Inferior parietal cortex (tissue), 1 donor: ENCODE measurements at regions not wholly inside any gene's neighbourhood (a gene's known extent, or its start where the extent isn't known, plus 50 kb on each side); places are given as distances from the start of the nearest gene placed in this dataset.

Source experiments
- DNase-seq: peaks from one replicate; pipeline ENCODE4 v3.0.0-alpha.2; 2016; ENCODE audit errors: extremely low spot score

DNA sequence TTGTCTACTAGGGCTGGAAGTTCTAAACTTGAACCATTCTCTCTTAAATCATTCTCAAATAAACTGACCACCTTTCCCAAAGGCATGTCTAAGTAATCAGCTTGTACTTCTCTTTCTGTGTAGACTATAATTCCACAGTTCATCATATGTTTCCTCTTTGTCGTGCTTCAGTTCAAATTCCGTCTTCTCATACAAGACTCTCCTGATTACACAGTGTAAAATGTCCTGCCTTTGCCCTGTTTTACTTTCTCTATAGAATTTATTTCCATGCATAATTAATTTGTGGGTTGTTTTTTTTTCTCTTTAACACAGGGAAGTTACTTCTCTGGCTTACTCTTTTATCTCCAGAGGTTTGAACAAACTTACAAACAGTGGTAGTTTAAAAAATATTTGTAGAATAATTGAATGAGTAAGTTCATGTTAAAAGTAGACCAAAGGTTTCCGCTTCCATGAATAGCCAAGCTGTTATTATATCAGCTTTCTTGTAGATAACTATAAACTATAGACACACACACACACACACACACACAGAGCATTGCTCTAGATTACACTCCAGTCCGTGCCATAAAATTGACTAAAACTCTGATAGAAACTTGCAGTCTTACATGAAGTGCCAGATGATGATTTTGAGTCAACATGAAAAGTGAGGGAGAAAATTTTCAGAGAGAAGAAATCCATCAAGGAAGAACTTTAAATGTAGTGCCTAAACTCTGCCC lies 119.0 kb downstream of the SUCNR1 start:
- no peak for DNase-seq

DNA sequence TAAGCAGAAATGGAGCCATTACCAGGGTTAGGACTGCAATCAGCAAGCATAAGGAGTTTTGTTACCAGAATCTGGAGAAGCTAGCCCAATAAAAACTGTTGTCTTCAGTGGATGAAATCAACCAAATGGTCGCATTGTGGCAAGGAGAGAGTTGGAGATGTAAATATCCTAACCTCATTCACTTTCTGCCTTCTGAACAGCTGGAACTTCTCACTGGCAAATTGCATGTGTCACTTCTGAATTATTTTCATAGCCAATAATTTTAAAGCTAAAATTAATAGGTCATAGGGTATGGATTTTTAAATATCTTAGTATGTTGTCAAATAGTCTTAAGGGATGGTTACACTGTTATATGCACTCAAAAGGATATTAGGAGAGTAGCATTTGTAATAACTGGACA lies 121.6 kb downstream of the SUCNR1 start:
- no peak for DNase-seq

DNA sequence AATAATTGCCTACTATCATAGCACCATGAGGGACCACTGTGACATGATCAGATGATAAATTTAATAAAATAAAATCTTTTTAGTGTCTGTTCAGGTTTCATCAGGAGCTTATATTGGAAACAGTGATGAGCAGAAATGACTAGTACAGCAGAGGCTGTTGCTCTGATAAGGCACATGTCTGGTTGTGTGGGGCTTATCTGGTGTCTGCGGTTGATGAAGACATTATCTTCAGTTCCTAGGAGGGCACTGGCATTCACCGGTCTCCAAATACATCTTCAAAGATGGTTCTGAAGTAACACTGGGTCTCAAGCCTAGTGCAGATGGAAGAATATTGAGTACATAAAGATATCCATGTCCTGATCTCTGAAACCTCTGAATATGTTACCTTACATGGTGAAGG lies 125.3 kb downstream of the SUCNR1 start:
- no peak for DNase-seq

DNA sequence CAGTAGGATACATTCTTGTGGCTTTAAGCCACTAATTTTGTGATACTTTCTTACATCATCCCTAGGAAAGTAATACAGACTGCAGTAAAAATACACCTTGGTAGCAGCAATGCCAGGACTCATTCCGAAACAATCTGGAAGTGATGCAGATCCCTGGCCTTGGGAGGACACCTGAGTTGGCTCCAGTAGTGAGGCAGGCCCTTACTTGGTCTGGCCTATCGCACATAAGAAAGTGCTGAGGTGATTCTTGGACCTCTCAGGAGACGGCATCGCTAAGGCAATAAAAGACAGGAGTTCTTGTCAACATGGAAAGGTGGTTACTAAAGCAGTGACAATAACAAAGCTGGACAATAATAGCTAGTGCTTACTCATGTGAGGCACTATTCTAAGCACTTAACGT lies 126.5 kb downstream of the SUCNR1 start:
- no peak for DNase-seq

DNA sequence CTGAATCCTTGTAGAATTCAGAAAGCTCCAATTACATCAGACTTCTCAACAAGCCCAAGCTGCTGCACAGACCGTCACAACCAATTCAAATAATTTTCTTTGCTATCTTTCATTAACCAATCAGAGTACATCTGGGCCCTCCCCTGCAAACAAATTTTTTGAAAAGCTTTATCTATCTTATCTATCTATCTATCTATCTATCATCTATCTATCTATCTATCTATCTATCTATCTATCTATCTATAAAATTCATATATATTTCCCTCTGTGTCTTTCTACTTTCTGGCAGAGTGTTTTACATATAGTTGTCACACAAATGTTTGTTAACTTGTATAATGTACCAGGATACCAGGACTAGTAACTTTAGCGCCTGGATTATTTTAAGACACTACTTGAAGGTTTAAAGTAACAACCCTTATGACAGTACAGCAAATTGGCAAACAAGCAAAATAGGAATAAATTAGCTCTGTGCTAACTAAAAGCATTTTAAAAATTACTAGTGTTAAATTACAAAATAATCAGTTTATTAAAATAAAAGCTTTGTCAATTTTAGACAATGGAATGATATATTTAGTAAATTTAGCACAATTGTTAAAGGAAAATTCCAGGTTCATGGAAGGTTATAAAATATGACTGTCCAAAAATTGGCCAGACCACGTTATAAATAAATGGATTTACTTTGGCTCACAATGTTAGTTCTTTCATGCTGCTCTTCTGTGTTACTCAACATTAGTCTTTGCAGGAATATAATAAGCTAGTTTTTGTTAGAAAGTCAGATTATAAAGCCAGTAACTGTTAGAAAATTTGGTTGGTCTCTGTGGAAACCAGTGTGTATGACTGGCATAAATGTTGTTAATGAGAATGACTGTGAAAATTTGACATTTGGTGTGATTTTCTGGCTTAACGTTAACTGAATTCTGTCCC lies 138.6 kb downstream of the SUCNR1 start:
- no peak for DNase-seq

DNA sequence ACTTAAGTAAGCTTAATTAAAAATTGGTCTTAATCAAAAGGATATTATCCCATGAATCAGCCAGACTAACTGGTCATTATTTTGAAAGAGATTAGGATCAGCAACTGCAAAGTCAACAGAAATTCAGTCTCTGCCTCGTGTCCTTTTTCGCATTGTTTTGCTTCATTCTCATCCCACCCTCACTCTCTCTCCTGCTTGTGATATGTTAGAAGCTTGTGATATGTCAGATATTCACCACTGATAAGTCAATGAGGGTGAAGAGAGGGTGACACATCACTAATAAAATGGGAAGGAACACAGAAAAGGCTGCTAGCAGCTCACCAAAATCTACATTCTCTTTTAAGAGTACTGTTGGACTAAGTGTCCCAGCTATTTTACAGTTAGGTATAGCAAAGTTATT lies 146.1 kb downstream of the SUCNR1 start:
- no peak for DNase-seq

DNA sequence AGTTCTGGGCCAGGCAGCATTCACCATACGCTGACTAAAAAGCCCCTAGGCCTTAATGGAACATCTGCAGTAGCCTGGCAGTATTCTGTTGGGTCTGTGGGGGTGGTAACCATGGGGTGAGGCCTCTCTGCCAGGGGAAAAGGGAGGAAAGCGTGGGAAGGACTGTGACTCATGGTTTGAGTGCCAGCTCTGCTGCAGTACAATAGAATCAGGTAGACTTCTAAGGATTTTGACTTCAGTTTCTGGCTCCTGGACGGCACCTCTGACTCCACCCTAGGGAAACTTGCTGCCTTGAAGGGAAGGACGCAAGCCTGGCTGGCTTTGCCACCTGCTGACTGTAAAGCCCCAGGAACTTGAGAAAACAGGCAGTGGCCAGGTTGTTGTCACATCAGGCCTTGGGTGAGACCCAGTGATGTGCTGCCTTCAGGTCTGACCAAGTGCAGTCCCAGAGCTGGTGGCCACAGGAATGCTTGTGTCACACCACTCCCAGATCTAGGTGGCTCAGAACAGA lies 148.6 kb downstream of the SUCNR1 start:
- no peak for DNase-seq

DNA sequence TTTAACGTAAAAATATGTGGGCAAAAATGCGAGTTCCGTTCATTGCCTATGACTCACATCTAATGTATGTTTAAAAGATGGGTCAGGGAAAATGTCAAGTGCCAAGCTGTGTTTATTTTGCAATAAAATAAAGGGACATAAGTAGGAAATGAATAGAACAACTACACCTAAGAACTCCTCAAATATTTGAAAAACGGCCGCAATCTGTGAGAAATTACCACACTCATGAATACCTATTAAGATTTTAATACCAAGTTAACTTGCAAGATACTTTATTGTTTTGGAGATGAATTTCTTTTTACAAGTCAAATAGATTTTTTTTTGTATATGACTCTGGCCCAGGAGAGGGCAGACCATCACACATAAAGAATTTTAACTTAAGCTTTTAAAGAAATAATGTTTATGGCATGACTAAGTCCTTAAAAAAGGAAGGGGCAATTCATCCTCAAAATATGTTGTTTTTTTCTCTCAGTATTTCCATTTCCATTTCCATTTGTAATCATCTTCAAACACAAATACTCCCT lies 152.7 kb downstream of the SUCNR1 start:
- DNase-seq, result no peak

DNA sequence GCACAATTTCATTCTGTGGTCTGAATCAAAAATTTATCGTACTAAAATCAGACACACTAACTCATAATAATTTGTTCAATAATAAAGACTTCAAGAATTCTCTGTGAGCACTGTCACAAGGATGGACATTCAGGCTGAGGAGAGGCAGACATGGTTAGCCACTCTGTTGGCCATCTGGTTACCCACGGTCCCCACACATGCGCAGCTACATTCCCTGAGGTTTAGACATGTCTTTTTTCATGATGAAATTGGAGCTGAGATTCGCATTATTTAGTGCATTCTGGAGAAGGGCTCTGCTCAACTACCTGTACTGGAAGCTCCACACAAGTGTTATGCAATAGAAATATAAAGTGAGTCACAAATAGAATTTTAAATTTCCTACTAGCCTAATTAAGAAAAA lies 156.9 kb downstream of the SUCNR1 start:
- no peak for DNase-seq

DNA sequence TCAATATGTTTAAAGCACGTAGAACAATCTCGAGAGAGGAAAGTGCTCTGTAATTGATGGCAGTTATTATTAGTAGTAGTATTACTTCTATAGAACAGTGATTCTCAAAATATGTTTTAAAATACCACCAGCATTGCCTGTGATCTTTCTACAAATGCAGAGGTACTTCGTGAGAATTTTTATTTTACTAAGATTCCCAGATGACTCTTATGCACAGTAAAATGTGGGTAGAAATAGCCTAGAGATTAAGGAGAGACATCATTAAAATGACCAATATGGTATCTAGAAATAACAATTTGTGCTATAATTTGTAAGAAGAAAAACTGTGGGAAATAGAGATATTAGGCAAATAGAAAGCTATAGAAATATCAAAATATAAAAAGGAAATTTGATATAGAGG lies 157.9 kb downstream of the SUCNR1 start:
- DNase-seq, result no peak

DNA sequence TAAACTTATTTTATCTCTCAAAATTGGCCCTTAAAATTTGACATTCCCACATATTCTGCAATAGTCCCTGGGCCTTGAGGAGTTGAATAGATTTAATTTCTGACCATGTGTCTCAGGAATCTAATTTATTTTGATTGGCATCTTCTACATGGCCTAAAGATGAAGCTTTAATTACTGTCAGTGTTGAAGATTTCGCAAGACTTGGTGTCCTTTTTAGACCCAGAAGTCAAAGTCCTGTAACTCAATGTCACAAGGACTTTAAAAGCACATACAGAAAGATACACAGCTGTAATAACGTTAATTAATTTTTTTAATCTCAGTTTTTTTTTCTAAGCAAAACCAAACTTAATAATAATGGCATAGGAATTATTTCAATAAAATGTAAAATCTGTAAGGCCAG lies 163.9 kb downstream of the SUCNR1 start:
- DNase-seq, result no peak

DNA sequence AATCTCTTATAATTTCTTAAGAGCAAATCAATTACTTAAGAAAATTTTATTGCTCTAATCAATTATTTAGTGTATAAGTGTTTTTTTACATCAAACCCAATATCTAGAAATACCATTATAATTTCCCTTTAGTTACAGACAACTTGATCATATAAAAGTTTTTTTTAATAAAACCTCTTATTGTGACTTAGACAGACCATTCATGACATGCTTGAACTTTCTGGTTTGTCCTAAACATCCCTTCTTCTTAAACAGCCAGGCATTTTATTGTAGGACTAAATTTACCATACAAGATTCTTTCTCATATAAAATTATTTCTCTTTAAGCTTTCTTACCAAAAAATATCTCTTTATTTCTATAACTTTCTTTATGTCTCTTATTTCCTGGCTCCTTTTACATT lies 164.5 kb downstream of the SUCNR1 start:
- no peak for DNase-seq

DNA sequence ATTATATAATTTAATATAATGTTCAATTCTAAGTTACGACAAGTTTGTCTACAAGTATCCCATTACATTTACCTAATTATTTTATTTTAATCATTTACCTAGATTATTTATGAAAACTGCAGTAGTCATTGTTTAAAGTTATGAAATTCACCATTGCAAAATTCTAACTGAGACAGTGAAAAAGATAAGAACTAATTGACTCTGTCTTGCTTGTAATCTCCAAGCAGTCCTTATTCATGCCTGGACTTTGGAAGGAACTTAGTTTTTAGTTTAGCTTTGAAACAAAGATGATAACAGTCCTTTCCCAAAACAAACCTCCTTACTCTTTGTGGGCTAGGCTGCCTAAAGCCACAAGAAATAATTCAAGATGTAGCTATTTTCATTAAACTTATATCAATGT lies 165.0 kb downstream of the SUCNR1 start:
- DNase-seq, result no peak

DNA sequence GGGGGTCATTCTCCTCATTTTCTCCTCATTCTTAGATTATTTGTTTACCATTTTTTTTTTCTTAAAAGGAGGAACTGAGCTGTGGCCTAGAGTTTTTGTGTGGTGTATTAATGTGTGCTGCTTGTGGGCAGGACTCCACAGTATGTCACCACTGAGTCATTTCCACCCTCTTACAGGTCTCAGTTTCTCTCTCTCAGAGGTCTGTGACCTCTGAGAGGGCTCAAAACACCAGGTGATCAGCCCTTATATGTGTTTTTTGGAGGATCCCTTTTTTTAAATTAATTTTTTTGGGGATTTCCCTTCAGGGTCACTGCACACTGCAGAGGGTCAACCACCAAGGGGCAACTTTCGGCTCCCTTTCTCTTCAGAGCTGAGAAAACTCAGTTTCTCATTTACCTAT lies 166.4 kb downstream of the SUCNR1 start:
- DNase-seq, result no peak

DNA sequence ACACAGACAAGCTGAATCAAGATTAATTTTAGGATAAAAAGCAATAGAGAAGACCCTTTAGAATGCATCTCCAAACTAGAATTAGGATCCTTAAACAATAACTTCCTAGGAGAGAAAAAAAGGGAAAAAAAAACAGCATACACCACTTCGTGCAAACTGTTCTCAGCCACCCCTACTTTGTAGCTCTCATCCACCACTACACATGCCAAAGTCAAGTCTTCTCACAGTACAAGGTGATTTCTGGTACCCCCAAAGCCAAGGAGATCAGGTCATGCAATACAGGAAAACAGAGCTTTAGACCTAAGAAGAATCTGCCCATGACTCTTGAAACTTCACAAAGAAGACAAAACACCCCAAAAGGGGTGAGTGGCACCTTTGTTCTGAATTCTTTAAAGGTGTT lies 166.9 kb downstream of the SUCNR1 start:
- no peak for DNase-seq

DNA sequence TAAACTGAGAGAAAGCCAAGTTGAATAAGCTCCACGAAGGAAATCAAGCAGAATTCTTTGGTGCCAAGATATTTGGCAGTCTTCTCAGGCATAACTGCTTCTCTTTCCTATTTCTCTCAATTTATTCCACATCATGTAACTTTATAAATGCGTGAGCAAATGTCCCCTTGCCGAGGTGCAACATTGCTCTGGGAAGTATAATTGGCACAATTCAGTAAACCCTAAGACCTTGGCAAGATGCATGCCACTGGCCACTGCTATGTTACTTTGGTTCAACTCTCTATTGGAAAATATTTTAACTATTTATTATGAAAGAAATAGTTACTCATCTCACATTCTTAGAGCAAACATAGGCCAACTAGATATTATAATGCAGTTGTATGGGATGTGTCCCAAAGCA lies 170.2 kb downstream of the SUCNR1 start:
- DNase-seq, result no peak

DNA sequence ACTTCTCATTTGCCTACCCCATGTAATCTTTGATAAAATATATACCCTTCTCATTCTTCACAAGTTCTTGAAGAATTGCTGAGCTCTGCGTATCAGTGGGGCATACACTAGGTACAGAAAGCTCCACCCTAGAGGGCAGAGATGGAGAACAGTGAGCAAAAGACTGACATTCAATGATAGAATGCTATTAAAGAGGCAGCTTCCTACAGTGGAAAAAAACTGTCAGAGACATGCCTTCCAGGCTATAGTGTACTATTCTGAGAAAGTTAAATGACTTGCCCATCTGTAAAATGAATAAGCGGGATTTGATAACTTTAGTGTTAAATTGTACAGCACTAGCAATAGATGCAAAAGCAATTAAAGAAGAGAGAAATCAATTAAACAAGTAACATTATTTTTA lies 172.8 kb downstream of the SUCNR1 start:
- no peak for DNase-seq

DNA sequence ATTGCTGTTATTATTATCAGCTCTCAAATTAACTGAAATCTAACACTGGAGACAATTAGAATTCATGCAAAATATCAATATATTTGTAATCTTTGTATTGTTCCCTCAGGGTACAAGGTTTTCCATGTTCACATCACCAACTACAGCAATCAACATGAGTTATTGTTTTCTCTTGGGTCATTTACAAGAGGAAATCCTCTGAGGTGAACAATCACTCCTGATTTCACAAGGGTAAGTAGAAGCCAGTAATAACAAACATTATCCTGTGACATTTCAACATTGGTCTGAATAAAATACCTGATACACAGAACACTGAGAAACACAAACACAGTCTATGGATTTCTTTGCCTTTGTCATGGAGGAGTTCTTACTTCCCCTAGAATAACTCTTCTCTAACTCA lies 174.0 kb downstream of the SUCNR1 start:
- DNase-seq, result no peak

DNA sequence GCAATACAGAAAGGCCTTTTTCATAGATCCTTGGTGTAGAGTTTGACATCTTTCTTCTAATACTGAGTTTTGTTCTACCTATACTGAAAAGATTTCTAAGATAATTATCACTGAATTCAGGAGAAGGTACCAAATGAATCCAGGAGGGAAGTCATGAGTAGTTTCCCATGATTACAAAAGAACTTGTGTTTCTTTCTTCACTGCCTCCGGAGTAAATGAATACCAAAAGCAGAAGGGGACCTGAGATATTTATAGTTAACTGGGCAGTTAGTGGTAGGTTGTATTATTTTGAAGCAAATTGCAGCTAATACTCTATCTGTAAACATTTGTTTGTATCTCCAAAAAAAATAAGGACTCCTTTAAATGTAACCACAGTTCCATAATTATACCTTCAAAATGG lies 175.4 kb downstream of the SUCNR1 start:
- DNase-seq, result no peak

DNA sequence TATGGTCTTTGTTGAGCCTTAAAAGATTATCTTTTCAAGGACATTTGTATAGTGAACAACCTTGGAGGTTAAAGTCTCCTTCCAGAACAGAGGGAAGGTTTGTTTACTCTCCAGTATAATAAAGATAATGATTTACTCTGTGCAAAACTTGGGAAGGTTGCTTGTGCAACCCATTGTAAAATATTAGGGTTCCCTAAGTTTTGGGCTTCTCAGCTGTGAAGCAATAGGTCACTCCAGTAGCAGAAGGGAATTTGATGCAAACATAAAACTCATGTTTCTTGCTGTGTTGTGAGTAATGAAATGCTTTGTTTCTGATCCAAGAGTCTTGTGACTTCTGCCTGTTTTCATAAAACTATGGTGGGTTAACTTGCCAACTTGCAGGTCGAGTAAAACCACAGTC lies 177.5 kb downstream of the SUCNR1 start:
- no peak for DNase-seq

DNA sequence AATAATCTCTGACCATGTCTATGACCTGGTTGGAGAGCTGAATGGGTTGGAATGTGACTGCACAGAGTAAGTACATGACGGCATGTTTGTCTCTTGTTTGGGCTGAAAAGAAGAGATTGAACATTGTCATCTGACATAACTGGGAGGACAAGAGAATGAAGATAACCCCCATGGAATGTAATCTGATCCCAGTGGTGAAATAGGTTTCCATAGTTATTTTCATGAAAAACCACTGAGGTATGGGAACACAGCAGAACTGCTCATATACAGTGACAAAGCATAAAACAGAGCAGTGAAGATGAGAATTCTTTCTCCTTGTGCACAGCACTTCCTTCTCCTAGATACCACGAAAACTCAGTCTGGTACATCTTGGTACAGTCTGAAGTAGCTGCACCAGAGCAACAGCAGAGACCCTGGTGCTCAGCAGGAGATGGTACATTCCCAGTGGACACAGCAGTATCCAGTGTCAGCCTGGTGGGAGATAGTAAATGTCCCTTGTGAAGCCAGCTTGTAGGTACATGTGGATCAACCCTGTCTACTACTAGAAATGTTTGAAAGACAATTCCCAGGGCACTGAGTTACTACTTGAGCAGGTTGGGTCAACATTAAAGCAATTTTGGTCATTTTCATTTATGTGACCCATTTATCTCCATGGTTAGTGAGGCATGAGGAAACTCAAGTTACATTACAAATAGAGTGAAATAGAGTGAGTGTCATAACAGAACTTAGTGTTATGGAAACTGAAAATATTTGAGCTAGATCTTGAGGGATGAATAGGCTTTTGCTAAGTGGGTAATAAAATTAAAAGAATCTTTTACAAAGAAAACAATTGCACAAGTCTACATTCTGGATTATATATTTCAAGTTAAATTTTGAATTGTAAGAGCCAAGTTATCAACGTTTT lies 178.3 kb downstream of the SUCNR1 start:
- DNase-seq, result no peak

DNA sequence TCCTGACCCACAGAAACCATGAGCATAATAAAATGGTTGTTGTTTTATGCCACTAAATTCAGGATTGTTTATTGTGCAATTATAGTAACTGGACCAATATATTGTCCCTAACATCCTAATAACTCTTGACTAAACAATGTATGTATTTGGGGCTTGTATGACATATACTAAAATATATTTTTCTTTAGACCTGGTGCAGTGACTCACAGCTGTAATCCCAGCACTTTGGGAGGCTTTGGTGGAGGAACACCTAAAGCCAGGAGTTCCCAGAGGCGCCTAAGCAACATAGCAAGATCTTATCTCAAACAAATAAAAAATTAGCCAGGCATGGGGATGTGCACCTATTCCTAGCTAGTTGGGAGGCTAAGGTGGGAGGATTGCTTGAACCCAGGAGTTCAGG lies 180.4 kb downstream of the SUCNR1 start:
- no peak for DNase-seq
